Endothelial cell of umbilical vein (primary cell): ENCODE measurements at regions not wholly inside any gene's neighbourhood (a gene's known extent, or its start where the extent isn't known, plus 50 kb on each side); places are given as distances from the start of the nearest gene placed in this dataset.

Source experiments
- BruUV-seq: library from RNA; stranded (reverse); fragments of 400-500 nt; replicated peaks from 2 replicates; lab custom pipeline; 2021; lab: Mats Ljungman, UMichigan
- CTCF ChIA-PET: fragments of 300-600, 350-600 bp; sonication (Branson Sonifier 250); formaldehyde crosslinking; loops from one replicate; lab custom pipeline; 2021; ENCODE audit warnings: antibody characterized with exemption, inconsistent platforms; lab: Charles Lee
- POLR2A ChIA-PET: fragments of 300-600, 350-600 bp; sonication (Branson Sonifier 250); formaldehyde crosslinking; loops from one replicate; lab custom pipeline; 2021; ENCODE audit warnings: antibody characterized with exemption, inconsistent platforms; lab: Charles Lee
- DNase-seq: peaks from one replicate; pipeline ENCODE4 v3.0.0-alpha.2; 2011; ENCODE audit warnings: low read depth, low spot score
- FAIRE-seq: peaks from 2 replicates; lab custom pipeline; 2011; peaks lifted over from hg19 to GRCh38; lab: Jason Lieb, UNC
- H2AFZ ChIP-seq: 2 replicates; pipeline ENCODE4 v1.6.0; 2012; ENCODE audit warnings: low read depth, low read length, control low read depth, inconsistent platforms
- H3K27ac ChIP-seq: 2 replicates; pipeline ENCODE4 v1.5.1; 2011; ENCODE audit warnings: low read depth, mild to moderate bottlenecking, control low read depth, low read length, moderate library complexity; ENCODE audit not compliant: insufficient read depth
- H3K27me3 ChIP-seq, 2 experiments: 2 replicates each; pipeline versions ENCODE4 v1.6.0 to v1.6.1; 2011; ENCODE audit warnings: low read length in 2 of 2, mixed read lengths in 1 of 2; ENCODE audit not compliant: control insufficient read depth in 2 of 2, insufficient read depth in 2 of 2
- H3K36me3 ChIP-seq, 2 experiments: 2 replicates in 1 of 2; 3 replicates in 1 of 2; pipeline ENCODE4 v1.5.1; 2011; ENCODE audit warnings: low read length in 2 of 2, mild to moderate bottlenecking in 1 of 2, moderate library complexity in 1 of 2; ENCODE audit not compliant: control insufficient read depth in 2 of 2, insufficient read depth in 2 of 2; ENCODE audit errors: extremely low read depth in 1 of 2
- H3K4me1 ChIP-seq: 3 replicates; pipeline ENCODE4 v1.5.1; 2011; ENCODE audit warnings: mild to moderate bottlenecking, low read length; ENCODE audit not compliant: control insufficient read depth, insufficient read depth; ENCODE audit errors: extremely low read depth
- H3K4me2 ChIP-seq: 2 replicates; pipeline ENCODE4 v1.6.1; 2011; ENCODE audit warnings: low read length, control low read depth, mixed read lengths; ENCODE audit not compliant: insufficient read depth
- H3K4me3 ChIP-seq, 3 experiments: fragments of 200-600 bp in 1 of 3; sonication (generic), shearing (Covaris generic) in 1 of 3; replicated peaks in 1 of 3; 2 replicates each; pipeline ENCODE4 v1.5.1; 2011 to 2016; ENCODE audit warnings: control low read depth in 3 of 3, low read length in 3 of 3, mild to moderate bottlenecking in 2 of 3, inconsistent platforms in 1 of 3, low read depth in 1 of 3, moderate library complexity in 1 of 3; ENCODE audit not compliant: insufficient read depth in 1 of 3
- H3K79me2 ChIP-seq: 2 replicates; pipeline ENCODE4 v1.6.0; 2012; ENCODE audit warnings: low read length, inconsistent platforms; ENCODE audit not compliant: control insufficient read depth, insufficient read depth
- H3K9ac ChIP-seq: replicated peaks from 2 replicates; pipeline ENCODE3; 2011; ENCODE audit warnings: low read length, control low read depth; ENCODE audit not compliant: insufficient read depth; ENCODE audit errors: extremely low read depth
- H3K9me1 ChIP-seq: replicated peaks from 3 replicates; pipeline ENCODE4 v1.6.0; 2011; ENCODE audit warnings: mild to moderate bottlenecking, low read length; ENCODE audit not compliant: control insufficient read depth, insufficient read depth; ENCODE audit errors: extremely low read depth
- H3K9me3 ChIP-seq: replicated peaks from 2 replicates; pipeline ENCODE4 v1.5.1; 2012; ENCODE audit warnings: low read length, inconsistent platforms; ENCODE audit not compliant: control insufficient read depth, insufficient read depth
- H4K20me1 ChIP-seq: replicated peaks from 2 replicates; pipeline ENCODE3; 2011; ENCODE audit warnings: mild to moderate bottlenecking, low read length; ENCODE audit not compliant: control insufficient read depth, insufficient read depth; ENCODE audit errors: extremely low read depth
- CTCF ChIP-seq, 2 donors: IDR thresholded peaks; 1 replicate in 1 of 2; 2 replicates in 1 of 2; pipeline ENCODE4 v1.5.1; 2011; ENCODE audit warnings: low read length in 2 of 2, mild to moderate bottlenecking in 2 of 2, moderate library complexity in 2 of 2, control low read depth in 1 of 2, inconsistent platforms in 1 of 2, low read depth in 1 of 2; ENCODE audit not compliant: insufficient read depth in 1 of 2; ENCODE audit errors: extremely low read depth in 1 of 2
- EZH2 ChIP-seq: IDR thresholded peaks from 2 replicates; pipeline ENCODE4 v1.6.1; 2012; ENCODE audit warnings: borderline replicate concordance, low read depth, mild to moderate bottlenecking, moderate library complexity, low read length, inconsistent platforms; ENCODE audit not compliant: severe bottlenecking
- FOS ChIP-seq: IDR thresholded peaks from 2 replicates; pipeline ENCODE4 v1.6.1; 2011; ENCODE audit warnings: mild to moderate bottlenecking, low read length, moderate library complexity, borderline replicate concordance; ENCODE audit not compliant: insufficient read depth
- GATA2 ChIP-seq: IDR thresholded peaks from 2 replicates; pipeline ENCODE4 v1.7.0; 2011; ENCODE audit warnings: low read depth, mild to moderate bottlenecking, moderate library complexity, mixed read lengths, low read length; ENCODE audit not compliant: insufficient read length, insufficient read depth
- JUN ChIP-seq: IDR thresholded peaks from 2 replicates; pipeline ENCODE4 v1.6.1; 2011; ENCODE audit warnings: borderline replicate concordance, low read depth; ENCODE audit not compliant: insufficient read length, insufficient read depth
- MAX ChIP-seq: IDR thresholded peaks from 2 replicates; pipeline ENCODE4 v1.6.1; 2011; ENCODE audit not compliant: insufficient read depth, insufficient read length
- MYC ChIP-seq: IDR thresholded peaks from one replicate; pipeline ENCODE4 v1.6.1; 2011; ENCODE audit warnings: mild to moderate bottlenecking, low read depth, low read length
- POLR2A ChIP-seq: IDR thresholded peaks from 2 replicates; pipeline ENCODE4 v1.6.1; 2012; ENCODE audit warnings: low read depth, mild to moderate bottlenecking, control low read depth, low read length
- POLR2AphosphoS5 ChIP-seq: IDR thresholded peaks from 2 replicates; pipeline ENCODE4 v1.6.1; 2012; ENCODE audit warnings: low read depth, mild to moderate bottlenecking, control low read depth, low read length, moderate library complexity; ENCODE audit not compliant: insufficient read depth
- dilution Hi-C: fragments of 300-500 bp; cut with MboI; formaldehyde crosslinking; loops from one replicate; pipeline ENCODE4 v1.15.0; 2019; ENCODE audit warnings: low sequenced_read_pairs; ENCODE audit not compliant: extremely low pct_ligation_motif_present
- intact Hi-C: fragments of 100-400 bp; cut with micrococcal nuclease; formaldehyde crosslinking; loops from one replicate; pipeline ENCODE4 v1.10.0; 2022

DNA sequence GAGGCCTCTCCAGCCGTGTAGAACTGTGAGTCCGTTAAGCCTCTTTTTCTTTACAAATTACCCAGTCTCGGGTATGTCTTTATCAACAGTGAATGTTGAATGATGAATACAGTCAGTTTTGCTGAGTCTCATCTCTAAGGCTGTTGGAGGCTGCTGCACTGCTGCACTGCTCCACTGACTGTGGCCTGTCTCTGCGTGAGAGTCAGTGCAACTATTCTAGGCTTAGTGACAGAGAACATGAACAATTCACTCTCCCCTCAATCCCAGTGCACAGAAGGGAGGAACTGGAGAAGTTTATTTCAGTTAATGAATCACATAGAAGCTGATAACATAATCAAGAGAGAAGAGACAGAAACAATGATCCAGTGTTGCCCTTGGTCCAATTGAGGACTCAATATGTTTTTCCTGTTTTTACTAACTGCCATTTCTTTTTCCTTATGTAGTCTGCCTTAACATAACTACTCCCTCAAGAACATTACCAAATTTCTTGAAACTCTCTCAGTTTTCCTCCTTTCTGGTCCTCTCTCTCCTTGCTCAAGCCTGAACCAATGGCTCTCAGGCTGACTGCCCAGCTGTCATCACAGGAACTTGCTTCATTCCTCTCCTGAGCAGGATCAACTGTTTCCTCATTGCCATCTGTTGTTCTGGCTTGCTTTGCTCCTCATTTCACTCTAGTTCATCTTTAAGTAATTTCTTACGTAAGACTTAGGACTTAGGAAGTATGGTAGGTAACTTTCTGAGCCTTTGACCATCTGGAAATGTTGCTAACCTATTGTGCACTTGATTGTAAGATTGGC, 483.2 kb downstream of the METTL4 start:
- FAIRE-seq (no peak), DNase-seq (no peak)
- no peaks in the 10 kb centered on the region for H3K36me3 ChIP-seq
- no peaks in the 10 kb centered on the region for H3K27me3 ChIP-seq
- POLR2A ChIA-PET: no interaction called here
- no TSS peak for BruUV-seq
- no peaks in the 10 kb centered on the region for H4K20me1 ChIP-seq
- H3K9me1 ChIP-seq: no peaks in the 10 kb centered on the region
- no peaks in the 10 kb centered on the region for H3K79me2 ChIP-seq
- H3K4me1 ChIP-seq: no peaks in the 10 kb centered on the region
- CTCF ChIA-PET: no interaction called here
- no peak for TF ChIP-seq EZH2
- no peak for TF ChIP-seq CTCF (IDR thresholded peaks at IDR 0.05; ENCODE audit: extremely low read depth in 1 of 2, insufficient read depth in 1 of 2, low read depth in 1 of 2, low read length in 2 of 2)
- no peak for TF ChIP-seq POLR2AphosphoS5
- no peak for TF ChIP-seq JUN
- no peak for TF ChIP-seq FOS
- no peak for TF ChIP-seq MAX
- TF ChIP-seq GATA2: no peak
- TF ChIP-seq POLR2A: no peak
- TF ChIP-seq MYC: no peak
- H3K9ac ChIP-seq: no peak overlapping the region
- intact Hi-C loops (no loop called here), dilution Hi-C loops (no loop called here)
- no peak overlapping the region for H3K27ac ChIP-seq
- no peak overlapping the region for H3K4me3 ChIP-seq
- H3K4me2 ChIP-seq: no peak overlapping the region
- H3K9me3 ChIP-seq: no peaks in the 10 kb centered on the region
- H2AFZ ChIP-seq: no peak overlapping the region
